Gastrocnemius medialis (tissue), 4 donors: ENCODE measurements at regions not wholly inside any gene's neighbourhood (a gene's known extent, or its start where the extent isn't known, plus 50 kb on each side); places are given as distances from the start of the nearest gene placed in this dataset.

Experiments used
- ATAC-seq, 2 donors: fragments of 150-250 bp; one replicate each; pipeline ENCODE4 v1.9.1; 2016
- DNase-seq, 2 donors: peaks; one replicate each; pipeline ENCODE4 v3.0.0-alpha.2; 2019
- H3K27ac ChIP-seq, 4 donors: fragments of 200-600 bp; sonication (generic); 1 replicate in 1 of 4; 2 replicates in 3 of 4; pipeline ENCODE4 v1.5.1; 2016 to 2018; ENCODE audit warnings: mild to moderate bottlenecking in 2 of 4, moderate library complexity in 1 of 4
- H3K27me3 ChIP-seq, 3 donors: fragments of 200-600 bp; sonication (generic) in 2 of 3; 1 replicate in 1 of 3; 2 replicates in 2 of 3; pipeline versions ENCODE4 v1.5.1 to v1.6.0; 2016 to 2019; ENCODE audit warnings: mild to moderate bottlenecking in 1 of 3, moderate library complexity in 1 of 3
- H3K36me3 ChIP-seq, 2 donors: fragments of 200-600 bp; sonication (generic) in 1 of 2; one replicate each; pipeline ENCODE4 v1.5.1; 2017 to 2018
- H3K4me1 ChIP-seq, 2 donors: fragments of 200-600 bp; sonication (generic) in 1 of 2; one replicate each; pipeline ENCODE4 v1.5.1; 2016 to 2017; ENCODE audit warnings: mild to moderate bottlenecking in 2 of 2
- H3K4me3 ChIP-seq, 4 donors: fragments of 200-600 bp; sonication (generic) in 3 of 4; 1 replicate in 1 of 4; 2 replicates in 3 of 4; pipeline ENCODE4 v1.5.1; 2016 to 2019; ENCODE audit warnings: mild to moderate bottlenecking in 2 of 4
- H3K9me3 ChIP-seq, 3 donors: fragments of 200-600 bp; sonication (generic) in 2 of 3; 1 replicate in 1 of 3; 2 replicates in 2 of 3; pipeline ENCODE4 v1.5.1; 2016 to 2019
- POLR2A ChIP-seq, 2 donors: fragments of 450-650 bp; IDR thresholded peaks; one replicate each; pipeline ENCODE4 v1.6.1; 2017; ENCODE audit warnings: antibody characterized with exemption in 2 of 2, mild to moderate bottlenecking in 2 of 2, moderate library complexity in 2 of 2
- in situ Hi-C, 4 donors: fragments of 200-750 bp; cut with MboI; loops; one replicate each; pipeline versions ENCODE4 v1.15.0 to v1.8.0; 2017; ENCODE audit warnings: low sequenced_read_pairs in 4 of 4
- intact Hi-C: fragments of 100-400 bp; cut with DNase I; formaldehyde crosslinking; loops from one replicate; pipeline ENCODE4 v1.15.1; 2023; ENCODE audit warnings: low total_unique reads
- TF ChIP-seq, protein P1 (sequence below), 5 experiments: fragments of 450-650 bp in 3 of 5; fragments of 200-600 bp in 2 of 5; sonication (generic) in 2 of 5; IDR thresholded peaks in 4 of 5; conservative IDR thresholded peaks in 1 of 5; 1 replicate in 4 of 5; 2 replicates in 1 of 5; pipeline ENCODE4 v1.5.1; 2016 to 2019; ENCODE audit warnings: antibody characterized with exemption in 5 of 5, mild to moderate bottlenecking in 3 of 5, moderate library complexity in 3 of 5

DNA sequence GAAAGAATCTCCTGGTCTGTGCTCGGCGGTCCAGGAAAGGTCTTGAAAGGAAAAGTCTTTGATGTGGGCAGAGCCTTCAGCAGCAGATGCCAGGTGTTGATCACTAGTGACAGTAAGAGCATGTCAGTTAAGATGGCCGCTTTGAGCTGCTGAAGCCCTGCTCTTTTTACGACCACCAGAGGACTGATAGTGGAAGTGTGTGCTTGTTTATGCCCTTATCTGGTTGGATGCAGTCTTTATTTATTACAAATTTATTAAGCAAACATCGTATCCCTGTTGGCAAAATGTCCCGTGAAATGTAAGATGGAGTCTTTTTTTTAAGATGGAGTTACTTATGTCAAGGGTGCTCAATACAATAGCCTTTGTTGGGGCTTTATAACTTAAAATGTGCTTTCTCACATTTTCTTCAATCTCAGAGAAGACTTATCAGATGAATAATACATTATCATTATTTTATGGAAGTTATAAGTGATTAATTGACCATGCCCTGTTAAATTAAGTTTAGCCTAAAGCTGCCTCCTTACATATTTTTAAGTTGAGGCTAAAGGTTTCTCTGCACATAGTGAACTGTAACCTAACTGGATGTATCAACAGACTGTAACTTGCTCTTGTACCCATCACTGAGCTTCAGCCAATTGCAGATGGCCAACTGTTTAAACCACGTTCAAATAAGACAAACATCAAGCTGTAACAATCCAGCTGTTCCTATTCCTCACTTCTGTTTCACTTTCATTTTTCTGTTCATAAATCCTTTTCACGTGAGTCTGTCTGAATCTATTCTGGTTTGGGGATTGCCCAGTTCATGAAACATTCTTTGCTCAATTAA lies 97.4 kb upstream of the PIK3CG start:
- no peaks in the 10 kb centered on the region for H3K9me3 ChIP-seq
- ATAC-seq (no peak), DNase-seq (no peak)
- peak overlapping the region in 1 of 4 donors; percentile 32 for H3K4me3 ChIP-seq
- no peaks in the 10 kb centered on the region for H3K27me3 ChIP-seq
- H3K4me1 ChIP-seq: no peaks in the 10 kb centered on the region
- no peak for TF ChIP-seq POLR2A (IDR thresholded peaks at IDR 0.05)
- TF ChIP-seq, protein P1, sequence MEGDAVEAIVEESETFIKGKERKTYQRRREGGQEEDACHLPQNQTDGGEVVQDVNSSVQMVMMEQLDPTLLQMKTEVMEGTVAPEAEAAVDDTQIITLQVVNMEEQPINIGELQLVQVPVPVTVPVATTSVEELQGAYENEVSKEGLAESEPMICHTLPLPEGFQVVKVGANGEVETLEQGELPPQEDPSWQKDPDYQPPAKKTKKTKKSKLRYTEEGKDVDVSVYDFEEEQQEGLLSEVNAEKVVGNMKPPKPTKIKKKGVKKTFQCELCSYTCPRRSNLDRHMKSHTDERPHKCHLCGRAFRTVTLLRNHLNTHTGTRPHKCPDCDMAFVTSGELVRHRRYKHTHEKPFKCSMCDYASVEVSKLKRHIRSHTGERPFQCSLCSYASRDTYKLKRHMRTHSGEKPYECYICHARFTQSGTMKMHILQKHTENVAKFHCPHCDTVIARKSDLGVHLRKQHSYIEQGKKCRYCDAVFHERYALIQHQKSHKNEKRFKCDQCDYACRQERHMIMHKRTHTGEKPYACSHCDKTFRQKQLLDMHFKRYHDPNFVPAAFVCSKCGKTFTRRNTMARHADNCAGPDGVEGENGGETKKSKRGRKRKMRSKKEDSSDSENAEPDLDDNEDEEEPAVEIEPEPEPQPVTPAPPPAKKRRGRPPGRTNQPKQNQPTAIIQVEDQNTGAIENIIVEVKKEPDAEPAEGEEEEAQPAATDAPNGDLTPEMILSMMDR (IDR thresholded peaks at IDR 0.05 in 4 of 5, conservative IDR thresholded peaks at IDR 0.05 in 1 of 5): no peak
- intact Hi-C loops: no loop called here
- H3K27ac ChIP-seq: no peak overlapping the region
- H3K36me3 ChIP-seq: no peaks in the 10 kb centered on the region
- in situ Hi-C loops: no loop called here

DNA sequence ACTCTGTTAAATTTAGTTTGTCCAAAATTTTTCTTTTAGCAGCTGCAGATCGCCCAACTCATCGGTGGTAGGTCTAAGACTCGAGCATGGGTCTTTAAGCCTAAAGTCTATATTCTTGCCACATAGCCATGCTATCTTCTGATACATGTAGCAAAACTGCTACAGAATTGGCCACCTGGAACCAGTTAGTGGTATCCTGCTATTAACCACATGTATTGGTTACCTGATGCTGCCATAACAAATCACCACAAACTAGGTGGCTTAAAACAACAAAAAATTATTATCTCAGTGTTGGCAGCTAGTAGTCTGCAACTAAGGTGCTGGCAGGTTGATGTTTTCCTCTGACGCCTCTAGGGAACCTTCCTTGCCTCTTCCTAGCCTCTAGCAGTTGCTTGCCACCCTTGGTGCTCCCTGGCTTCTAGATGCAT lies 96.7 kb upstream of the PIK3CG start:
- Histone ChIP-seq H3K4me3 (peak overlapping the region in 1 of 4 donors; percentile 32), H3K4me1 (no peaks in the 10 kb centered on the region), H3K27ac (no peak overlapping the region), H3K9me3 (no peaks in the 10 kb centered on the region), H3K36me3 (no peaks in the 10 kb centered on the region), H3K27me3 (no peaks in the 10 kb centered on the region)
- no peak for DNase-seq
- intact Hi-C loops (no loop called here), in situ Hi-C loops (no loop called here)
- no peak for ATAC-seq
- TF ChIP-seq POLR2A (IDR thresholded peaks at IDR 0.05): no peak
- TF ChIP-seq, protein P1 (IDR thresholded peaks at IDR 0.05 in 4 of 5, conservative IDR thresholded peaks at IDR 0.05 in 1 of 5): no peak

DNA sequence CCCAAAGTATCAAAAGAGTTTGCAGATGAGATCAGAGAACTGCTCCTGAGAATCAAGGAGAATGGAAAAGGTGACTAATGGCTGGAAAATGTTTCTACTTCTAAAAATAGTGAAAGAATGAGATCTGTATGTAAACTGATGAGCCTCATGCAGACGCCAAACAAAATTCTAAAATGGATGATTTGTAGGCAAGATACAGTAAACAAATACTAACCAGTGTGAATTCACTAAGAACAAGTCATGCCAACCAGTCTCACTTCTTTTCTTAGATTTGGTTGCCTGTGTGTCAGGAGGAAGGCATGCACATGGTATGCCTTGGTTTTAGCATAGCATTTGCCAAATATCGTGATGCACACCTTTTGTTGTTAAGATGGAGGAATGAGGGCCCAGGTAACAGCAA lies 94.9 kb upstream of the PIK3CG start:
- in situ Hi-C loops (no loop called here), intact Hi-C loops (no loop called here)
- ATAC-seq (no peak), DNase-seq (no peak)
- Histone ChIP-seq H3K4me1 (no peaks in the 10 kb centered on the region), H3K27ac (no peak overlapping the region), H3K36me3 (no peaks in the 10 kb centered on the region), H3K27me3 (no peaks in the 10 kb centered on the region), H3K9me3 (no peaks in the 10 kb centered on the region), H3K4me3 (no peak overlapping the region)
- TF ChIP-seq, protein P1 (IDR thresholded peaks at IDR 0.05 in 4 of 5, conservative IDR thresholded peaks at IDR 0.05 in 1 of 5): no peak
- TF ChIP-seq POLR2A (IDR thresholded peaks at IDR 0.05): no peak

DNA sequence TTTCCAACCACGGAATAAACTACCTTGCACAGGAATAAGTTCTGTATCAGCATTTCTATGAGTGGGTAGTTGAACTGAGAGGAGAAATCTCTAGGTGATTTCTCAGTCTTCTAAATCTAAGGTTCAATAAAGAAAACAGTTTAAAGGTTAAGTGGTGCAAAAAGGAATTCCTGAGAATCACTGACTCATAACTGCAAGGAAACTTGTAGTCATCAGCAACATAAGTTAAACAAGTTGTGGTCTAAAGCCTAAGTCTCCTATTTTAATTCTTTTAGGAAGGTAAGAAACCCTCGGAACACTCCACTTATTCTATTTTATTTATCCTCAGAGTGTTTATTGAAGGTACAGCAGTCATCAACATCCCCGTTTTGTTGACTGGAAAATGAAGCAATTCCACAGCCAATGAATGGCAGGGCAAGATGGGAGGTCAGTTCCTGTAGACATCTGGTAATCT lies 92.4 kb upstream of the PIK3CG start:
- intact Hi-C loops: no loop called here
- TF ChIP-seq POLR2A (IDR thresholded peaks at IDR 0.05): no peak
- TF ChIP-seq, protein P1 (IDR thresholded peaks at IDR 0.05 in 4 of 5, conservative IDR thresholded peaks at IDR 0.05 in 1 of 5): no peak

More for the DNA sequence above, 92.4 kb upstream of the PIK3CG start:
- ATAC-seq: no peak
- in situ Hi-C loops: no loop called here
- no peaks in the 10 kb centered on the region for H3K9me3 ChIP-seq
- H3K27me3 ChIP-seq: no peaks in the 10 kb centered on the region
- no peak overlapping the region for H3K27ac ChIP-seq
- H3K4me1 ChIP-seq: no peaks in the 10 kb centered on the region
- no peak for DNase-seq
- H3K4me3 ChIP-seq: no peak overlapping the region
- H3K36me3 ChIP-seq: no peaks in the 10 kb centered on the region
